KBM-7 (cell line): ENCODE measurements at regions not wholly inside any gene's neighbourhood (a gene's known extent, or its start where the extent isn't known, plus 50 kb on each side); places are given as distances from the start of the nearest gene placed in this dataset.

ENCODE experiments used
- DNase-seq: peaks from one replicate; pipeline ENCODE4 v3.0.0-alpha.2; 2015
- in situ Hi-C: fragments of 300-500 bp; cut with MboI; formaldehyde crosslinking; loops from 2 replicates; pipeline ENCODE4 v1.14.3; 2020; ENCODE audit warnings: low sequenced_read_pairs, low pct_unique_long_range_greater_than_20kb, mixed read lengths

- DNase-seq: no peak
- in situ Hi-C loops: no loop called here
Observed at GRCh38 chr19:28283592-28283991, 929.4 kb downstream of the UQCRFS1 start.

- no peak for DNase-seq
- in situ Hi-C loops: no loop called here
Observed at GRCh38 chr19:28281676-28282075, 931.3 kb downstream of the UQCRFS1 start.

GRCh38 chr19:28264556-28264955 lies 948.4 kb downstream of the UQCRFS1 start:
- no peak for DNase-seq
- in situ Hi-C loops: no loop called here

GRCh38 chr19:28258829-28259228 lies 954.1 kb downstream of the UQCRFS1 start:
- DNase-seq: no peak
- in situ Hi-C loops: no loop called here

GRCh38 chr19:28257396-28257795 lies 955.6 kb downstream of the UQCRFS1 start:
- DNase-seq: no peak
- in situ Hi-C loops: no loop called here

GRCh38 chr19:28247243-28247642 lies 965.7 kb downstream of the UQCRFS1 start:
- DNase-seq: no peak
- in situ Hi-C loops: no loop called here

- no peak for DNase-seq
- in situ Hi-C loops: no loop called here
Observed at GRCh38 chr19:28245937-28246336, 967.0 kb downstream of the UQCRFS1 start.

GRCh38 chr19:28244966-28245365 lies 968.0 kb downstream of the UQCRFS1 start:
- in situ Hi-C loops: no loop called here
- DNase-seq: no peak

- DNase-seq: peak; percentile 62
- in situ Hi-C loops: no loop called here
Observed at GRCh38 chr19:28242317-28242927, 970.5 kb downstream of the UQCRFS1 start.

- peak; percentile 22 for DNase-seq
- in situ Hi-C loops: no loop called here
Observed at GRCh38 chr19:28239270-28239669, 973.7 kb downstream of the UQCRFS1 start.

GRCh38 chr19:28238270-28238820 lies 974.6 kb downstream of the UQCRFS1 start:
- no peak for DNase-seq
- in situ Hi-C loops: no loop called here

- in situ Hi-C loops: no loop called here
- no peak for DNase-seq
Observed at GRCh38 chr19:28235606-28236125, 977.3 kb downstream of the UQCRFS1 start.

- in situ Hi-C loops: no loop called here
- no peak for DNase-seq
Observed at GRCh38 chr19:28234637-28235036, 978.3 kb downstream of the UQCRFS1 start.

- in situ Hi-C loops: no loop called here
- DNase-seq: no peak
Observed at GRCh38 chr19:28228854-28229253, 984.1 kb downstream of the UQCRFS1 start.

GRCh38 chr19:28224441-28224840 lies 988.5 kb downstream of the UQCRFS1 start:
- in situ Hi-C loops: no loop called here
- DNase-seq: no peak

- in situ Hi-C loops: no loop called here
- DNase-seq: no peak
Observed at GRCh38 chr19:28221736-28222135, 991.2 kb downstream of the UQCRFS1 start.

GRCh38 chr19:28218728-28219127 lies 994.2 kb downstream of the UQCRFS1 start:
- in situ Hi-C loops: no loop called here
- DNase-seq: no peak

- in situ Hi-C loops: no loop called here
- no peak for DNase-seq
Observed at GRCh38 chr19:28217022-28217421, 995.9 kb downstream of the UQCRFS1 start.

- DNase-seq: no peak
- in situ Hi-C loops: no loop called here
Observed at GRCh38 chr19:28213470-28214082, 999.4 kb downstream of the UQCRFS1 start.

- no peak for DNase-seq
- in situ Hi-C loops: no loop called here
Observed at GRCh38 chr19:28210886-28211285, 1002.1 kb downstream of the UQCRFS1 start.

GRCh38 chr19:28208745-28209144 lies 1004.2 kb downstream of the UQCRFS1 start:
- no peak for DNase-seq
- in situ Hi-C loops: no loop called here
